CD14-positive monocyte (primary cell): ENCODE measurements at regions not wholly inside any gene's neighbourhood (a gene's known extent, or its start where the extent isn't known, plus 50 kb on each side); places are given as distances from the start of the nearest gene placed in this dataset.

Experiments used
- DNase-seq, 3 donors: peaks; one replicate each; pipeline ENCODE4 v3.0.0-alpha.2; 2011 to 2022
- H2AFZ ChIP-seq: 2 replicates; pipeline ENCODE4 v1.6.0; 2012; ENCODE audit warnings: mild to moderate bottlenecking, low read depth, low read length, inconsistent platforms; ENCODE audit not compliant: insufficient read depth, poor library complexity, severe bottlenecking
- H3K27ac ChIP-seq, 2 donors: 1 replicate in 1 of 2; 2 replicates in 1 of 2; pipeline ENCODE4 v1.5.1; 2012 to 2013; ENCODE audit warnings: low read length in 2 of 2, control low read depth in 1 of 2, inconsistent platforms in 1 of 2, low read depth in 1 of 2, mild to moderate bottlenecking in 1 of 2
- H3K27me3 ChIP-seq, 2 donors: one replicate each; pipeline versions ENCODE4 v1.6.0 to v1.6.1; 2011 to 2013; ENCODE audit warnings: low read length in 2 of 2; ENCODE audit not compliant: control insufficient read depth in 2 of 2, insufficient read depth in 2 of 2
- H3K36me3 ChIP-seq, 2 donors: replicated peaks in 1 of 2; 1 replicate in 1 of 2; 2 replicates in 1 of 2; pipeline versions ENCODE4 v1.5.1 to v1.6.1; 2012 to 2013; ENCODE audit warnings: low read length in 2 of 2, control low read depth in 1 of 2, inconsistent platforms in 1 of 2, mild to moderate bottlenecking in 1 of 2; ENCODE audit not compliant: insufficient read depth in 2 of 2, control insufficient read depth in 1 of 2
- H3K4me1 ChIP-seq, 2 donors: 1 replicate in 1 of 2; 2 replicates in 1 of 2; pipeline versions ENCODE4 v1.5.1 to v1.6.1; 2012 to 2013; ENCODE audit warnings: low read length in 2 of 2, control low read depth in 1 of 2, inconsistent platforms in 1 of 2, mild to moderate bottlenecking in 1 of 2, moderate library complexity in 1 of 2; ENCODE audit not compliant: insufficient read depth in 2 of 2, control insufficient read depth in 1 of 2
- H3K4me2 ChIP-seq: replicated peaks from 2 replicates; pipeline ENCODE3; 2012; ENCODE audit warnings: low read length, moderate library complexity, mild to moderate bottlenecking; ENCODE audit not compliant: poor library complexity, severe bottlenecking; ENCODE audit errors: extremely low read depth
- H3K4me3 ChIP-seq, 3 experiments: fragments of 200-600 bp in 1 of 3; sonication (generic) in 1 of 3; replicated peaks in 1 of 3; 1 replicate in 2 of 3; 2 replicates in 1 of 3; pipeline ENCODE4 v1.5.1; 2011 to 2013; ENCODE audit warnings: low read length in 3 of 3, mild to moderate bottlenecking in 3 of 3, control low read depth in 2 of 3, low read depth in 2 of 3, inconsistent platforms in 1 of 3, moderate library complexity in 1 of 3
- H3K79me2 ChIP-seq: 2 replicates; pipeline ENCODE4 v1.6.0; 2012; ENCODE audit warnings: mild to moderate bottlenecking, control low read depth, inconsistent platforms, low read length, moderate library complexity; ENCODE audit not compliant: insufficient read depth
- H3K9ac ChIP-seq: 2 replicates; pipeline ENCODE4 v1.6.0; 2017; ENCODE audit warnings: low read length, mild to moderate bottlenecking; ENCODE audit not compliant: insufficient read depth, poor library complexity, severe bottlenecking
- H3K9me3 ChIP-seq, 2 donors: replicated peaks in 1 of 2; 1 replicate in 1 of 2; 2 replicates in 1 of 2; pipeline versions ENCODE4 v1.5.1 to v1.6.1; 2012 to 2013; ENCODE audit warnings: low read length in 2 of 2, control low read depth in 1 of 2; ENCODE audit not compliant: control insufficient read depth in 1 of 2, insufficient read depth in 1 of 2
- H4K20me1 ChIP-seq: 2 replicates; pipeline ENCODE4 v1.6.0; 2012; ENCODE audit warnings: mild to moderate bottlenecking, low read length, control low read depth, moderate library complexity; ENCODE audit not compliant: insufficient read depth
- H3K27ac Mint-ChIP-seq, 7 donors: one replicate each; pipeline ENCODE4 v1.8.0; 2020; ENCODE audit warnings: mild to moderate bottlenecking in 7 of 7, mixed read lengths in 7 of 7, moderate library complexity in 6 of 7, inconsistent platforms in 2 of 7
- H3K27me3 Mint-ChIP-seq, 3 donors: one replicate each; pipeline ENCODE4 v1.8.0; 2021 to 2022; ENCODE audit warnings: low read depth in 3 of 3, mild to moderate bottlenecking in 3 of 3, mixed read lengths in 3 of 3, moderate library complexity in 3 of 3, inconsistent platforms in 1 of 3
- H3K36me3 Mint-ChIP-seq, 2 donors: one replicate each; pipeline ENCODE4 v1.8.0; 2020; ENCODE audit warnings: mixed read lengths in 2 of 2, inconsistent platforms in 1 of 2, mild to moderate bottlenecking in 1 of 2
- H3K4me1 Mint-ChIP-seq: one replicate; pipeline ENCODE4 v1.8.0; 2020; ENCODE audit warnings: mild to moderate bottlenecking, mixed read lengths
- H3K4me3 Mint-ChIP-seq, 2 donors: one replicate each; pipeline ENCODE4 v1.8.0; 2020; ENCODE audit warnings: mild to moderate bottlenecking in 2 of 2, mixed read lengths in 2 of 2, moderate library complexity in 1 of 2
- H3K9me3 Mint-ChIP-seq, 7 donors: one replicate each; pipeline ENCODE4 v1.8.0; 2020 to 2022; ENCODE audit warnings: mixed read lengths in 7 of 7, mild to moderate bottlenecking in 6 of 7, moderate library complexity in 6 of 7, inconsistent platforms in 2 of 7
- WGBS: methylation state at CpG from one replicate; pipeline ENCODE4 v1.1.5; 2013; ENCODE audit warnings: missing lambda C conversion rate; ENCODE audit not compliant: insufficient coverage; 5-methylcytosine and 5-hydroxymethylcytosine counted together
- intact Hi-C, 2 donors: fragments of 100-400 bp; cut with micrococcal nuclease; formaldehyde crosslinking; loops; one replicate each; pipeline versions ENCODE4 v1.15.0 to v1.15.1; 2023
- TF ChIP-seq, protein P1 (sequence below): fragments of 200-600 bp; IDR thresholded peaks from one replicate; pipeline ENCODE4 v1.8.0; 2022; ENCODE audit warnings: antibody characterized with exemption, mild to moderate bottlenecking

DNA sequence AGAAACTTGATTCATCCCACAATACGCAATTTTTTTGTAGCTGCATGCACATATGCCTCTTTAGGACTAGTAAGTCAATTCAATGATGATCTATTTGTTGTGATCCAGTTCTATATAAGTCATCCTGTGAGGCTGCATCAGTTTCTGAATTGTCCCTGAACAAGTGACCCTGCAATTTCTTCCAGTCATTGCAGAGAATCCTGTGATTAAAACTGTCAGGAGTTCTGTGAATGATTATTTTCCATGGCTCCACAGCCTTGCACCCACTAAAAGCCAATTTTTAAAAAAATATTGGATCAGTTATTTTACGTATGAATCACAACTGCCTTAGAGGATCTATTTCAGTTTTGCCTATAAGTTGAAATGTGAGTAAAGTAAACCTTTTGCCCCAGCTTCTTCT lies 1585.0 kb upstream of the ACVR2A start:
- Histone ChIP-seq H3K36me3 (no peaks in the 10 kb centered on the region), H3K4me3 (no peak overlapping the region), H3K4me1 (no peaks in the 10 kb centered on the region), H3K9me3 (peaks cover 0 to 2% of the 10 kb centered on the region in 2 donors), H4K20me1 (no peaks in the 10 kb centered on the region), H3K79me2 (no peaks in the 10 kb centered on the region), H3K4me2 (no peak overlapping the region), H3K9ac (no peak overlapping the region), H3K27ac (no peak overlapping the region), H2AFZ (no peak overlapping the region), H3K27me3 (no peaks in the 10 kb centered on the region)
- H3K36me3 Mint-ChIP-seq = no peaks in the 10 kb centered on the region
- H3K27ac Mint-ChIP-seq = no peak overlapping the region
- no peak overlapping the region for H3K4me3 Mint-ChIP-seq
- H3K4me1 Mint-ChIP-seq = no peaks in the 10 kb centered on the region
- H3K27me3 Mint-ChIP-seq = peaks cover 0 to 2% (median 0%) of the 10 kb centered on the region in 3 donors
- peaks cover 0 to 6% (median 0%) of the 10 kb centered on the region in 7 donors for H3K9me3 Mint-ChIP-seq
- WGBS = no CpG with 5 or more reads among the region's 2 CpGs
- no peak for DNase-seq
- TF ChIP-seq, protein P1, sequence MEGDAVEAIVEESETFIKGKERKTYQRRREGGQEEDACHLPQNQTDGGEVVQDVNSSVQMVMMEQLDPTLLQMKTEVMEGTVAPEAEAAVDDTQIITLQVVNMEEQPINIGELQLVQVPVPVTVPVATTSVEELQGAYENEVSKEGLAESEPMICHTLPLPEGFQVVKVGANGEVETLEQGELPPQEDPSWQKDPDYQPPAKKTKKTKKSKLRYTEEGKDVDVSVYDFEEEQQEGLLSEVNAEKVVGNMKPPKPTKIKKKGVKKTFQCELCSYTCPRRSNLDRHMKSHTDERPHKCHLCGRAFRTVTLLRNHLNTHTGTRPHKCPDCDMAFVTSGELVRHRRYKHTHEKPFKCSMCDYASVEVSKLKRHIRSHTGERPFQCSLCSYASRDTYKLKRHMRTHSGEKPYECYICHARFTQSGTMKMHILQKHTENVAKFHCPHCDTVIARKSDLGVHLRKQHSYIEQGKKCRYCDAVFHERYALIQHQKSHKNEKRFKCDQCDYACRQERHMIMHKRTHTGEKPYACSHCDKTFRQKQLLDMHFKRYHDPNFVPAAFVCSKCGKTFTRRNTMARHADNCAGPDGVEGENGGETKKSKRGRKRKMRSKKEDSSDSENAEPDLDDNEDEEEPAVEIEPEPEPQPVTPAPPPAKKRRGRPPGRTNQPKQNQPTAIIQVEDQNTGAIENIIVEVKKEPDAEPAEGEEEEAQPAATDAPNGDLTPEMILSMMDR = no peak
- intact Hi-C loops = no loop called here

DNA sequence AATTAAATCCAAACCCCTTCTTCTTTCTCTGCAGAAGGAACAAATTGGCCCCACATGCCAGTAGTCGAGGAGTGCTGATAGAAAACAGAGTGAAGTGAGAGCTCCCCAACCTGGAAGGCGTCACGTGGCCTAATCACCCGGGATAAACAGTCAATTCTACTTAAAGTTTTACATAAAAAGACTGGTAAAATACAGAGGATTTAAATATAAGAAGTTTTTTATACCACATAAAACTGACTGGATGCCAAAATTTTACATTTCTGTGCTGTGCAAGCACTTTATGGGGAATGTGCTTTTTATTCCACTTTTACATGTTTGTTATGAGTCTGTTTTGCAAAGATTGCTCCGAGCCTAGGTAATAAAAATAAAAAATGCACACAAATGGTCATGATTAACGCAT lies 1586.8 kb upstream of the ACVR2A start:
- Histone ChIP-seq H3K36me3 (no peaks in the 10 kb centered on the region), H2AFZ (no peak overlapping the region), H3K4me2 (no peak overlapping the region), H3K9me3 (peaks cover 0 to 2% of the 10 kb centered on the region in 2 donors), H3K4me3 (no peak overlapping the region), H3K79me2 (no peaks in the 10 kb centered on the region), H3K27me3 (no peaks in the 10 kb centered on the region), H4K20me1 (no peaks in the 10 kb centered on the region), H3K27ac (no peak overlapping the region), H3K9ac (no peak overlapping the region), H3K4me1 (no peaks in the 10 kb centered on the region)
- Mint-ChIP-seq H3K36me3 (no peaks in the 10 kb centered on the region), H3K4me1 (no peaks in the 10 kb centered on the region), H3K27ac (peak overlapping the region in 1 of 7 donors; percentile 50), H3K9me3 (peaks cover 0 to 3% (median 0%) of the 10 kb centered on the region in 7 donors), H3K4me3 (no peak overlapping the region), H3K27me3 (peaks cover 0 to 2% (median 0%) of the 10 kb centered on the region in 3 donors)
- TF ChIP-seq, protein P1 = no peak
- no CpG with 5 or more reads among the region's 6 CpGs for WGBS
- intact Hi-C loops = no loop called here
- DNase-seq = no peak
